GM12878 (cell line): ENCODE measurements at regions not wholly inside any gene's neighbourhood (a gene's known extent, or its start where the extent isn't known, plus 50 kb on each side); places are given as distances from the start of the nearest gene placed in this dataset.

Experiments
- ESRRA ChIP-seq: IDR thresholded peaks from 2 replicates; pipeline ENCODE4 v1.6.1; 2012; ENCODE audit warnings: mild to moderate bottlenecking, low read length, improper control_type of control experiment
- FOXK2 ChIP-seq: fragments of 450-650 bp; IDR thresholded peaks from 2 replicates; pipeline ENCODE4 v1.6.1; 2017; ENCODE audit warnings: mild to moderate bottlenecking, moderate library complexity
- FOXM1 ChIP-seq: IDR thresholded peaks from 2 replicates; pipeline ENCODE4 v1.6.1; 2012; ENCODE audit warnings: low read depth, mild to moderate bottlenecking, inconsistent platforms, low read length, moderate library complexity
- IRF4 ChIP-seq: IDR thresholded peaks from 2 replicates; pipeline ENCODE4 v1.6.1; 2011; ENCODE audit warnings: low read depth, low read length
- KDM1A ChIP-seq: fragments of 200-600 bp; sonication (generic); IDR thresholded peaks from 2 replicates; pipeline ENCODE4 v1.6.1; 2016; ENCODE audit warnings: borderline replicate concordance
- MEF2B ChIP-seq: fragments of 450-650 bp; IDR thresholded peaks from 2 replicates; pipeline ENCODE4 v1.6.1; 2018; ENCODE audit warnings: mild to moderate bottlenecking, moderate library complexity; ENCODE audit not compliant: partially characterized antibody, poor library complexity, severe bottlenecking
- MTA2 ChIP-seq: fragments of 450-650 bp; IDR thresholded peaks from 2 replicates; pipeline ENCODE4 v1.6.1; 2016; ENCODE audit warnings: low read depth, mild to moderate bottlenecking, moderate library complexity
- MTA3 ChIP-seq: IDR thresholded peaks from 2 replicates; pipeline ENCODE4 v1.6.1; 2012; ENCODE audit warnings: low read length, inconsistent platforms, borderline replicate concordance
- MXI1 ChIP-seq: fragments of 150-350 bp; IDR thresholded peaks from 2 replicates; pipeline ENCODE4 v1.6.1; 2011; ENCODE audit warnings: low read depth, mild to moderate bottlenecking, inconsistent platforms, low read length, improper control_type of control experiment
- NFIC ChIP-seq: IDR thresholded peaks from 2 replicates; pipeline ENCODE4 v1.6.1; 2012; ENCODE audit warnings: low read depth, mild to moderate bottlenecking, inconsistent platforms, low read length, moderate library complexity
- NFYB ChIP-seq: IDR thresholded peaks from 2 replicates; pipeline ENCODE4 v1.6.1; 2011; ENCODE audit warnings: low read depth, mild to moderate bottlenecking, low read length, improper control_type of control experiment, moderate library complexity; ENCODE audit not compliant: insufficient read depth
- NR2C2 ChIP-seq: IDR thresholded peaks from 2 replicates; pipeline ENCODE4 v1.6.1; 2011; ENCODE audit warnings: borderline replicate concordance, low read depth; ENCODE audit not compliant: control insufficient read depth, insufficient read length
- PAX5 ChIP-seq: IDR thresholded peaks from 2 replicates; pipeline ENCODE4 v1.6.1; 2011; ENCODE audit warnings: low read depth, low read length, borderline replicate concordance
- RB1 ChIP-seq: fragments of 450-650 bp; formaldehyde crosslinking; IDR thresholded peaks from 2 replicates; pipeline ENCODE4 v1.6.1; 2017; ENCODE audit warnings: mild to moderate bottlenecking, borderline replicate concordance
- RBBP5 ChIP-seq: fragments of 200-600 bp; sonication (generic); conservative IDR thresholded peaks from 2 replicates; pipeline ENCODE4 v1.6.1; 2016
- SREBF1 ChIP-seq: IDR thresholded peaks from 2 replicates; pipeline ENCODE4 v1.6.1; 2012; ENCODE audit warnings: mild to moderate bottlenecking, low read length
- SRF ChIP-seq, 2 experiments: IDR thresholded peaks; 2 replicates each; pipeline ENCODE4 v1.6.1; 2011; ENCODE audit warnings: low read depth in 2 of 2, low read length in 2 of 2, mild to moderate bottlenecking in 1 of 2, moderate library complexity in 1 of 2
- TAF1 ChIP-seq: IDR thresholded peaks from 2 replicates; pipeline ENCODE4 v1.6.1; 2011; ENCODE audit warnings: mild to moderate bottlenecking, low read depth, low read length, borderline replicate concordance
- TCF7 ChIP-seq: IDR thresholded peaks from 2 replicates; pipeline ENCODE4 v1.6.1; 2014; ENCODE audit warnings: antibody characterized with exemption, borderline replicate concordance
- TF ChIP-seq, protein P1 (sequence below): fragments of 450-650 bp; IDR thresholded peaks from 2 replicates; pipeline ENCODE4 v1.6.1; 2017; ENCODE audit warnings: antibody characterized with exemption, mild to moderate bottlenecking, moderate library complexity
- TF ChIP-seq, protein P2 (sequence below): IDR thresholded peaks from 2 replicates; pipeline ENCODE4 v1.6.1; 2011; ENCODE audit warnings: low read depth, mild to moderate bottlenecking, low read length, moderate library complexity, borderline replicate concordance; ENCODE audit errors: extremely low read depth
- TF ChIP-seq, protein P3 (sequence below): IDR thresholded peaks from 2 replicates; pipeline ENCODE4 v1.6.1; 2011; ENCODE audit warnings: borderline replicate concordance, low read depth, mild to moderate bottlenecking, moderate library complexity, mixed read lengths, low read length; ENCODE audit not compliant: insufficient read depth; ENCODE audit errors: extremely low read length
- TF ChIP-seq, protein P4 (sequence below): fragments of 450-650 bp; formaldehyde crosslinking; IDR thresholded peaks from 2 replicates; pipeline ENCODE4 v1.5.0; 2022; ENCODE audit warnings: mild to moderate bottlenecking, missing genetic modification characterization
- TF ChIP-seq, protein P5 (sequence below): IDR thresholded peaks from 2 replicates; pipeline ENCODE4 v1.6.1; 2012; ENCODE audit warnings: low read length, inconsistent platforms

DNA sequence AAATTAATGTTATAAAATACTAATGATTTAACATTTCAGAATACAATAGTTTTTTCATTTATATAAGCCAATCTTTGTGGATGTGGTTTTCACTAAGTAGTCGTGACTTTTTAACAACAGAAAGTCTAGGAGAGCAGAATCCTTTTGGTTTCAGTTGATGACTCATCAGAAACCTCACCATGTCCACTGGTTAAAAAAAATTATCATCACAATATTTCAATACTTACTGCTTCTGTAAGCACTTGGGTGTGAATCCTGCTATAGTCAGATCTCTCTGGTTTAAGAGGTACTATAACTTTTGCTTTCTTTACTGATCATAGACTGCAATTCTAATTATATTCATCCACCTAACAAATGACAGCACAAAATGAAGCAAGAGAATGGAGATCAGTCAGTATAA, 77.2 kb downstream of the MRPS30 start (continued):
- TF ChIP-seq, protein P1, sequence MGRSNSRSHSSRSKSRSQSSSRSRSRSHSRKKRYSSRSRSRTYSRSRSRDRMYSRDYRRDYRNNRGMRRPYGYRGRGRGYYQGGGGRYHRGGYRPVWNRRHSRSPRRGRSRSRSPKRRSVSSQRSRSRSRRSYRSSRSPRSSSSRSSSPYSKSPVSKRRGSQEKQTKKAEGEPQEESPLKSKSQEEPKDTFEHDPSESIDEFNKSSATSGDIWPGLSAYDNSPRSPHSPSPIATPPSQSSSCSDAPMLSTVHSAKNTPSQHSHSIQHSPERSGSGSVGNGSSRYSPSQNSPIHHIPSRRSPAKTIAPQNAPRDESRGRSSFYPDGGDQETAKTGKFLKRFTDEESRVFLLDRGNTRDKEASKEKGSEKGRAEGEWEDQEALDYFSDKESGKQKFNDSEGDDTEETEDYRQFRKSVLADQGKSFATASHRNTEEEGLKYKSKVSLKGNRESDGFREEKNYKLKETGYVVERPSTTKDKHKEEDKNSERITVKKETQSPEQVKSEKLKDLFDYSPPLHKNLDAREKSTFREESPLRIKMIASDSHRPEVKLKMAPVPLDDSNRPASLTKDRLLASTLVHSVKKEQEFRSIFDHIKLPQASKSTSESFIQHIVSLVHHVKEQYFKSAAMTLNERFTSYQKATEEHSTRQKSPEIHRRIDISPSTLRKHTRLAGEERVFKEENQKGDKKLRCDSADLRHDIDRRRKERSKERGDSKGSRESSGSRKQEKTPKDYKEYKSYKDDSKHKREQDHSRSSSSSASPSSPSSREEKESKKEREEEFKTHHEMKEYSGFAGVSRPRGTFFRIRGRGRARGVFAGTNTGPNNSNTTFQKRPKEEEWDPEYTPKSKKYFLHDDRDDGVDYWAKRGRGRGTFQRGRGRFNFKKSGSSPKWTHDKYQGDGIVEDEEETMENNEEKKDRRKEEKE = no peak
- no peak for TF ChIP-seq MEF2B
- no peak for TF ChIP-seq TCF7
- TF ChIP-seq, protein P2, sequence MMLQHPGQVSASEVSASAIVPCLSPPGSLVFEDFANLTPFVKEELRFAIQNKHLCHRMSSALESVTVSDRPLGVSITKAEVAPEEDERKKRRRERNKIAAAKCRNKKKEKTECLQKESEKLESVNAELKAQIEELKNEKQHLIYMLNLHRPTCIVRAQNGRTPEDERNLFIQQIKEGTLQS = no peak
- no peak for TF ChIP-seq TAF1
- TF ChIP-seq FOXM1 = no peak
- TF ChIP-seq, protein P3, sequence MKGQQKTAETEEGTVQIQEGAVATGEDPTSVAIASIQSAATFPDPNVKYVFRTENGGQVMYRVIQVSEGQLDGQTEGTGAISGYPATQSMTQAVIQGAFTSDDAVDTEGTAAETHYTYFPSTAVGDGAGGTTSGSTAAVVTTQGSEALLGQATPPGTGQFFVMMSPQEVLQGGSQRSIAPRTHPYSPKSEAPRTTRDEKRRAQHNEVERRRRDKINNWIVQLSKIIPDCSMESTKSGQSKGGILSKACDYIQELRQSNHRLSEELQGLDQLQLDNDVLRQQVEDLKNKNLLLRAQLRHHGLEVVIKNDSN = no peak
- no peak for TF ChIP-seq ESRRA
- TF ChIP-seq, protein P4, sequence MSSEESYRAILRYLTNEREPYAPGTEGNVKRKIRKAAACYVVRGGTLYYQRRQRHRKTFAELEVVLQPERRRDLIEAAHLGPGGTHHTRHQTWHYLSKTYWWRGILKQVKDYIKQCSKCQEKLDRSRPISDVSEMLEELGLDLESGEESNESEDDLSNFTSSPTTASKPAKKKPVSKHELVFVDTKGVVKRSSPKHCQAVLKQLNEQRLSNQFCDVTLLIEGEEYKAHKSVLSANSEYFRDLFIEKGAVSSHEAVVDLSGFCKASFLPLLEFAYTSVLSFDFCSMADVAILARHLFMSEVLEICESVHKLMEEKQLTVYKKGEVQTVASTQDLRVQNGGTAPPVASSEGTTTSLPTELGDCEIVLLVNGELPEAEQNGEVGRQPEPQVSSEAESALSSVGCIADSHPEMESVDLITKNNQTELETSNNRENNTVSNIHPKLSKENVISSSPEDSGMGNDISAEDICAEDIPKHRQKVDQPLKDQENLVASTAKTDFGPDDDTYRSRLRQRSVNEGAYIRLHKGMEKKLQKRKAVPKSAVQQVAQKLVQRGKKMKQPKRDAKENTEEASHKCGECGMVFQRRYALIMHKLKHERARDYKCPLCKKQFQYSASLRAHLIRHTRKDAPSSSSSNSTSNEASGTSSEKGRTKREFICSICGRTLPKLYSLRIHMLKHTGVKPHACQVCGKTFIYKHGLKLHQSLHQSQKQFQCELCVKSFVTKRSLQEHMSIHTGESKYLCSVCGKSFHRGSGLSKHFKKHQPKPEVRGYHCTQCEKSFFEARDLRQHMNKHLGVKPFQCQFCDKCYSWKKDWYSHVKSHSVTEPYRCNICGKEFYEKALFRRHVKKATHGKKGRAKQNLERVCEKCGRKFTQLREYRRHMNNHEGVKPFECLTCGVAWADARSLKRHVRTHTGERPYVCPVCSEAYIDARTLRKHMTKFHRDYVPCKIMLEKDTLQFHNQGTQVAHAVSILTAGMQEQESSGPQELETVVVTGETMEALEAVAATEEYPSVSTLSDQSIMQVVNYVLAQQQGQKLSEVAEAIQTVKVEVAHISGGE = no peak
- TF ChIP-seq MTA3 = no peak
- no peak for TF ChIP-seq RB1
- TF ChIP-seq NFIC = peak; percentile 73
- peak; percentile 47; the same call in 1 of the 2 replicates for TF ChIP-seq MTA2
- no peak for TF ChIP-seq KDM1A
- TF ChIP-seq SRF (IDR thresholded peaks at IDR 0.05; ENCODE audit: low read depth in 2 of 2, low read length in 2 of 2) = no peak
- TF ChIP-seq FOXK2 = no peak
- TF ChIP-seq NR2C2 = no peak
- TF ChIP-seq NFYB = no peak
- no peak for TF ChIP-seq PAX5
- TF ChIP-seq, protein P5, sequence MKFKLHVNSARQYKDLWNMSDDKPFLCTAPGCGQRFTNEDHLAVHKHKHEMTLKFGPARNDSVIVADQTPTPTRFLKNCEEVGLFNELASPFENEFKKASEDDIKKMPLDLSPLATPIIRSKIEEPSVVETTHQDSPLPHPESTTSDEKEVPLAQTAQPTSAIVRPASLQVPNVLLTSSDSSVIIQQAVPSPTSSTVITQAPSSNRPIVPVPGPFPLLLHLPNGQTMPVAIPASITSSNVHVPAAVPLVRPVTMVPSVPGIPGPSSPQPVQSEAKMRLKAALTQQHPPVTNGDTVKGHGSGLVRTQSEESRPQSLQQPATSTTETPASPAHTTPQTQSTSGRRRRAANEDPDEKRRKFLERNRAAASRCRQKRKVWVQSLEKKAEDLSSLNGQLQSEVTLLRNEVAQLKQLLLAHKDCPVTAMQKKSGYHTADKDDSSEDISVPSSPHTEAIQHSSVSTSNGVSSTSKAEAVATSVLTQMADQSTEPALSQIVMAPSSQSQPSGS = peak; percentile 54; the same call in 1 of the 2 replicates
- no peak for TF ChIP-seq IRF4
- no peak for TF ChIP-seq RBBP5
- TF ChIP-seq SREBF1 = no peak
- TF ChIP-seq MXI1 = no peak
